ENCODE measurements at regions not wholly inside any gene's neighbourhood (a gene's known extent, or its start where the extent isn't known, plus 50 kb on each side); places are given as distances from the start of the nearest gene placed in this dataset.

- no TSS peak for BruUV-seq (replicated peaks)
- Histone ChIP-seq H3K27me3 (ENCODE audit: control insufficient read depth in 2 of 2, insufficient read depth in 2 of 2, low read length in 2 of 2) (no peaks in the 10 kb centered on the region), H3K4me3 (replicated peaks in 1 of 3; ENCODE audit: insufficient read depth in 1 of 3, low read depth in 1 of 3, low read length in 3 of 3) (no peak overlapping the region), H3K4me2 (ENCODE audit: insufficient read depth, low read length) (no peak overlapping the region), H3K79me2 (ENCODE audit: control insufficient read depth, insufficient read depth, low read length) (no peaks in the 10 kb centered on the region), H3K36me3 (ENCODE audit: control insufficient read depth in 2 of 2, extremely low read depth in 1 of 2, insufficient read depth in 2 of 2, low read length in 2 of 2) (no peaks in the 10 kb centered on the region), H3K4me1 (ENCODE audit: control insufficient read depth, extremely low read depth, insufficient read depth, low read length) (no peaks in the 10 kb centered on the region), H4K20me1 (replicated peaks; ENCODE audit: control insufficient read depth, extremely low read depth, insufficient read depth, low read length) (no peaks in the 10 kb centered on the region), H2AFZ (ENCODE audit: low read depth, low read length) (no peak overlapping the region), H3K9me1 (replicated peaks; ENCODE audit: control insufficient read depth, extremely low read depth, insufficient read depth, low read length) (no peaks in the 10 kb centered on the region), H3K9ac (replicated peaks; ENCODE audit: extremely low read depth, insufficient read depth, low read length) (no peak overlapping the region), H3K9me3 (replicated peaks; ENCODE audit: control insufficient read depth, insufficient read depth, low read length) (no peaks in the 10 kb centered on the region), H3K27ac (ENCODE audit: insufficient read depth, low read depth, low read length) (no peak overlapping the region)
- intact Hi-C loops (cut with micrococcal nuclease) (no loop called here), dilution Hi-C loops (cut with MboI; ENCODE audit: extremely low pct_ligation_motif_present, low sequenced_read_pairs) (no loop called here)
- ChIA-PET POLR2A (no interaction called here), CTCF (no interaction called here)
- no peak for TF ChIP-seq POLR2AphosphoS5 (IDR thresholded peaks at IDR 0.05; ENCODE audit: insufficient read depth, low read depth, low read length)
- no peak for TF ChIP-seq GATA2 (IDR thresholded peaks at IDR 0.05; ENCODE audit: insufficient read depth, insufficient read length, low read depth, low read length)
- no peak for TF ChIP-seq EZH2 (IDR thresholded peaks at IDR 0.05; ENCODE audit: borderline replicate concordance, low read depth, low read length, severe bottlenecking)
- TF ChIP-seq CTCF (IDR thresholded peaks at IDR 0.05; ENCODE audit: extremely low read depth in 1 of 2, insufficient read depth in 1 of 2, low read depth in 1 of 2, low read length in 2 of 2), result no peak
- no peak for TF ChIP-seq POLR2A (IDR thresholded peaks at IDR 0.05; ENCODE audit: low read depth, low read length)
- no peak for TF ChIP-seq MYC (IDR thresholded peaks at IDR 0.05; ENCODE audit: low read depth, low read length)
- no peak for TF ChIP-seq FOS (IDR thresholded peaks at IDR 0.05; ENCODE audit: borderline replicate concordance, insufficient read depth, low read length)
- no peak for DNase-seq (ENCODE audit: low read depth, low spot score)
- FAIRE-seq, result no peak
These were observed 200.6 kb upstream of the PTBP2 start for GRCh38 chr1:96521010-96521409.

Data from endothelial cell of umbilical vein (primary cell).